Duodenal mucosa (tissue), 2 donors: ENCODE measurements at regions not wholly inside any gene's neighbourhood (a gene's known extent, or its start where the extent isn't known, plus 50 kb on each side); places are given as distances from the start of the nearest gene placed in this dataset.

Experiments used
- H3K27ac ChIP-seq: one replicate; pipeline ENCODE4 v1.7.0; 2013; ENCODE audit warnings: low read depth, low read length
- H3K27me3 ChIP-seq, 2 donors: one replicate each; pipeline ENCODE4 v1.7.0; 2013; ENCODE audit warnings: low read length in 2 of 2, control low read depth in 1 of 2; ENCODE audit not compliant: insufficient read depth in 2 of 2, control insufficient read depth in 1 of 2
- H3K36me3 ChIP-seq, 2 donors: one replicate each; pipeline ENCODE4 v1.7.0; 2013; ENCODE audit warnings: low read length in 2 of 2, control low read depth in 1 of 2; ENCODE audit not compliant: insufficient read depth in 2 of 2, control insufficient read depth in 1 of 2
- H3K4me1 ChIP-seq, 2 donors: one replicate each; pipeline ENCODE4 v1.7.0; 2013; ENCODE audit warnings: low read length in 2 of 2, control low read depth in 1 of 2; ENCODE audit not compliant: insufficient read depth in 2 of 2, control insufficient read depth in 1 of 2
- H3K4me3 ChIP-seq, 2 donors: one replicate each; pipeline ENCODE4 v1.7.0; 2013; ENCODE audit warnings: low read length in 2 of 2, low read depth in 1 of 2
- H3K9ac ChIP-seq, 2 donors: one replicate each; pipeline ENCODE4 v1.7.0; 2013; ENCODE audit warnings: low read length in 2 of 2, low read depth in 1 of 2
- H3K9me3 ChIP-seq, 2 donors: one replicate each; pipeline ENCODE4 v1.7.0; 2013; ENCODE audit warnings: low read length in 2 of 2, control low read depth in 1 of 2; ENCODE audit not compliant: control insufficient read depth in 1 of 2

GRCh38 chr6:154611847-154612246, 101.4 kb upstream of the CNKSR3 start:
- no peaks in the 10 kb centered on the region for H3K36me3 ChIP-seq
- H3K9ac ChIP-seq, result no peak overlapping the region
- H3K4me3 ChIP-seq, result no peak overlapping the region
- H3K27ac ChIP-seq, result no peak overlapping the region
- no peaks in the 10 kb centered on the region for H3K9me3 ChIP-seq
- H3K4me1 ChIP-seq, result peaks cover 10 to 13% of the 10 kb centered on the region in 2 donors
- no peaks in the 10 kb centered on the region for H3K27me3 ChIP-seq

GRCh38 chr6:154613137-154613676, 102.7 kb upstream of the CNKSR3 start:
- no peak overlapping the region for H3K9ac ChIP-seq
- H3K9me3 ChIP-seq, result no peaks in the 10 kb centered on the region
- H3K36me3 ChIP-seq, result no peaks in the 10 kb centered on the region
- no peak overlapping the region for H3K27ac ChIP-seq
- H3K4me3 ChIP-seq, result no peak overlapping the region
- H3K27me3 ChIP-seq, result no peaks in the 10 kb centered on the region
- peaks cover 10 to 13% of the 10 kb centered on the region in 2 donors for H3K4me1 ChIP-seq

DNA sequence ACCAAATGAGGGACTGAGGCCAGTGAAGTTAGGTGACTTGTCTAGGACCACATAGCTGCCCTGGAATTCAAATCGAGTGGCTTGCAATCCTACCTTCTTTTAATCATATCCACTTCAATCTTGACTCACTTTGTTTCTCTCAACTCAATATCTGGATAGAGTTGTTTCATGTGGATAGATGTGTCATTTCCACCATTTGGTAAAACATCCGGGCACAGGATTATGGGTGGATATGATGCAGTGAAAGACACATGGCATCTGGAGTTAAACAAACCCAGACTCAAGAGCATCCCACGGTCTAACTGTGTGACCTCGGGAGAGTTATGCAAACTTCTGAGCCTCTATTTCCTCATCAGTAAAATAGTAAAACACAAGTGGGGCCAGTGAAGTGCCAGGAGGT, 103.6 kb upstream of the CNKSR3 start:
- H3K27ac ChIP-seq, result no peak overlapping the region

DNA sequence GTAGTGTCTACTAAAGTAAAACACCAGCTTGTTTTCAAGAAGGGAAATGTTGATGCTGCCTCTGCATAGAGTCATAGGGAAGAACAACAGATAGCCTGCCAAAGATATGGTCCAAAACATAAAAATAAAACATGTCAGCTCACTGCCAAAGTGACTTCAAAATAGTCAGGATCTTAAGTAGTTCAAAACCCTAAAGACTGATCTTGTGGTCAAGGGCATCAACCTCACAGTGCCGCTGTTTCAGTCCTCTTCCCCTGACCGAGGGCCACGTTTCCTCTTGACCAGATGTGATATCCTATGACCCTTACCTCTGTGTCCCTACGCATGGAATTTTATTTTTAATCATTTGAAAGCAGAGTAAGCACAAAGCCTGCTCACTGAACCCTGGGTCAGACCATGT, 104.2 kb upstream of the CNKSR3 start:
- Histone ChIP-seq H3K9ac (no peak overlapping the region), H3K4me1 (peaks cover 10 to 13% of the 10 kb centered on the region in 2 donors), H3K27ac (no peak overlapping the region), H3K27me3 (no peaks in the 10 kb centered on the region), H3K36me3 (no peaks in the 10 kb centered on the region), H3K4me3 (no peak overlapping the region), H3K9me3 (no peaks in the 10 kb centered on the region)

More for the DNA sequence above, 103.6 kb upstream of the CNKSR3 start:
- peaks cover 10 to 13% of the 10 kb centered on the region in 2 donors for H3K4me1 ChIP-seq
- H3K36me3 ChIP-seq, result no peaks in the 10 kb centered on the region
- no peak overlapping the region for H3K9ac ChIP-seq
- H3K27me3 ChIP-seq, result no peaks in the 10 kb centered on the region
- no peak overlapping the region for H3K4me3 ChIP-seq
- no peaks in the 10 kb centered on the region for H3K9me3 ChIP-seq

GRCh38 chr6:154615483-154616025, 105.1 kb upstream of the CNKSR3 start:
- peak overlapping the region in 1 of 2 donors; percentile 2 for H3K9ac ChIP-seq
- no peaks in the 10 kb centered on the region for H3K27me3 ChIP-seq
- H3K4me1 ChIP-seq, result peaks cover 10 to 13% of the 10 kb centered on the region in 2 donors
- no peaks in the 10 kb centered on the region for H3K36me3 ChIP-seq
- no peaks in the 10 kb centered on the region for H3K9me3 ChIP-seq
- H3K27ac ChIP-seq, result no peak overlapping the region
- H3K4me3 ChIP-seq, result peak overlapping the region; percentile 6 to 28

DNA sequence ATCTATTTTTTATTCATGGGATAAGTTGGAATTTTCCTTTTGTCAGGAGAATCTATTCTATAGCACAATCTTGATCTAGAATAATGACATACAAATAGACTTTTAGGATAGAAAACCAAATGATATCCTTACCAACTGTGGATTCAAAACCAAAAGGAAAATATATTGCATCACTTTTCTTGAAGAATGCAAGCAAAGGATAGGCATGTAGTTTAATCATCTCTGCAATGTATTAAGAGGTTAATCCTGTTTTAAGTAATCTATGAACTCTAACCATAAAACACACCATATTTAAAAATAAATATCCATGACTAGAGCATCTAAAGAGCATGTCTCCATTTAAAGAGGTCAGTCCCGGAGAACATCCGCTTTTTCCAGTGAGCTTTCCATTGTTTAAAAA, 106.7 kb upstream of the CNKSR3 start:
- no peaks in the 10 kb centered on the region for H3K36me3 ChIP-seq
- H3K4me3 ChIP-seq, result no peak overlapping the region
- no peaks in the 10 kb centered on the region for H3K9me3 ChIP-seq
- no peaks in the 10 kb centered on the region for H3K27me3 ChIP-seq
- H3K9ac ChIP-seq, result no peak overlapping the region
- H3K4me1 ChIP-seq, result peaks cover 10 to 13% of the 10 kb centered on the region in 2 donors
- no peak overlapping the region for H3K27ac ChIP-seq

DNA sequence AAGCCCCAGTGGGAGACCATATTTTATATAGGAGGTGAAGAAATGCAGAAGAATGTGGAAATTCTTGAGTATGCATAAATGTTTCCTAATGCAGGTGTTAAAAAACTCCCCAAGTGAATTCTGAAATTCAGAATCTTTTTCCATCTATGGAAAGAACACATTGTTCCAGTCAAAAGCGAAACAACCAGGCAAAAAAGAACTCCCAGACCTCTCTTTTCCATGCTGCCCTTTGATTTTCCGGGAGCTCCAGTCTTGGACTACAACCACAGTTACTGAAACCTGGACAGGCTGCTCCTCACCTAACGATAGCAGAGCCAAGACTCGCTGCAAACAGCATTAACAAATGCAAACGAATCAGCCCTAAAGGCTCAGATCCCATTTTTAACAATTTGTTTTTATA, 108.7 kb upstream of the CNKSR3 start:
- Histone ChIP-seq H3K4me3 (no peak overlapping the region), H3K27ac (no peak overlapping the region), H3K9ac (no peak overlapping the region), H3K9me3 (no peaks in the 10 kb centered on the region), H3K36me3 (no peaks in the 10 kb centered on the region), H3K27me3 (no peaks in the 10 kb centered on the region), H3K4me1 (peaks cover 13 to 19% of the 10 kb centered on the region in 2 donors)

- H3K9me3 ChIP-seq, result no peaks in the 10 kb centered on the region
- H3K27me3 ChIP-seq, result no peaks in the 10 kb centered on the region
- peaks cover 8 to 15% of the 10 kb centered on the region in 2 donors for H3K4me1 ChIP-seq
- no peaks in the 10 kb centered on the region for H3K36me3 ChIP-seq
- no peak overlapping the region for H3K27ac ChIP-seq
- no peak overlapping the region for H3K4me3 ChIP-seq
- no peak overlapping the region for H3K9ac ChIP-seq
Observed at GRCh38 chr6:154621686-154622085, 111.2 kb upstream of the CNKSR3 start.

DNA sequence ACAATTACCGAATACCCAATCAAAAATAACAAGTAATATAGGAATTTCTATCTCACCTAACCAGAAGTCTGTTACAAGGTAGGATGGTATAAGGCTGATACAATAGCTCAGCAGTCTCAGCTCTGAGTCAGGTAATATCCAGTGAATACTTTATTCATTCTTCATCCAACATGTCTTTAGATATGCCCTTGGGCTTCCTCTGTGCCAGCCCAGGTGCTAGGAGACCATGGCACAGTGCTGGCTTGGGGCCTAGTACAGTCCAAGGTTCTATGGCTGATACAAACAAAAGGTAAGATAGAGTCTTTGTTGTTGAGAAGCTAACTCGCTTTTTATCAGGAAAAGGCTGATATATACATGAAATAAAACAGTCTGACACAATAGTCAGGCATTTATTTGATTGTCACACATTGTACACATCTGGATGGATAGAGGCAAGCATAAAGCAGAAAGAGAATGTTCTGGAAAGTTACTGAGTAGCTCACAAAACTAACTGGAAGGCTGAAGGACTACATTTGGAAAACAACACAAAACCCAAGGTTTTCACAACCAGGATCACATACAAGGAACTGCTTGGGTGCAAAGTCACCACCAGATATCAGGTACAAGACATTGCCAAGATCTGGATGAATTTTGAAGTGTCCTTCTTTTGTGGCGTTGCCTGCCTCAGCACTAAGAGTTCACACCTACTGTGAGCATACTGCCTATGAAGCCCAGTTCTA, 110.4 kb upstream of the SCAF8 start:
- Histone ChIP-seq H3K27ac (no peak overlapping the region), H3K9ac (no peak overlapping the region), H3K4me3 (no peak overlapping the region), H3K36me3 (no peaks in the 10 kb centered on the region), H3K4me1 (peaks cover 8 to 15% of the 10 kb centered on the region in 2 donors), H3K9me3 (no peaks in the 10 kb centered on the region), H3K27me3 (no peaks in the 10 kb centered on the region)

DNA sequence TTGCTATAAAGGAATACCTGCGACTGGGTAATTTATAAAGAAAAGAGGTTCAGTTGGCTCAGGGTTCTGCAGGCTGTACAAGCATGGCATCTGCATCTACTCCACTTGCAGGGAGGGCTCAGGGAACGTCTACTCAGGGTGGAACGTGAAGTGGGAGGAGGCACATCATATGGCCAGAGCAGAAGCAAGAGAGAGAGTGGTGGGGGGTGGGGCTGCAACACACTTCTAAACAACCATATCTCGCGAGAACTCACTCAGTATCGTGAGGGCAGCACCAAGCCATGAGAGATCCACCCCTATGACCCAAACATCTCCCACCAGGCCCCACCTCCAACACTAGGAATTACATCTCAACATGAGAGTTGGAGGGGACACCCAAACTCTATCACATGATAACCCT, 109.8 kb upstream of the SCAF8 start:
- no peak overlapping the region for H3K27ac ChIP-seq
- no peaks in the 10 kb centered on the region for H3K27me3 ChIP-seq
- H3K4me1 ChIP-seq, result peaks cover 8 to 15% of the 10 kb centered on the region in 2 donors
- no peaks in the 10 kb centered on the region for H3K36me3 ChIP-seq
- H3K9me3 ChIP-seq, result no peaks in the 10 kb centered on the region
- no peak overlapping the region for H3K9ac ChIP-seq
- no peak overlapping the region for H3K4me3 ChIP-seq
